ENCODE measurements at regions not wholly inside any gene's neighbourhood (a gene's known extent, or its start where the extent isn't known, plus 50 kb on each side); places are given as distances from the start of the nearest gene placed in this dataset.
A peak's percentile ranks its signal among the peaks of the same experiment; 100 is the strongest.

DNA sequence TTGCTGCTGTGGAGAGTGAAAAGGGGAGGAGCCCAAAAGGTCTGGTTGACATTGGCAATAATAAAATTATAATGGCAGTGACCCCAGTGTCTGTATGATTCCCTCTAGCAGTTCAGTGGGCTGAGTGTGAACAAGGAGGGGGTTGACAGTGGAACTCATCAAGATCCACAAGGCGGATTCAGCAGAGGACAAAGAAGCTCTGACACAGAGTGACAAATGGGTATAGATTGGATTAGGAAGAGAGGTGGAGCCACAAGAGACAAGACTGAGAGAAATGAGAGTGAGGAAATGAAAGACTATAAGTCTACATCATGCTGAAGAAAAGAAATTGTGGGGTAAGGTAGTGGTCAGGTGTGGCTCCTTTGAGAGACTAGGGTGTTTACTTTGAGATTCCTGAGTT is 58.9 kb downstream of the CCDC71L start:
- H3K9me3 ChIP-seq, result peaks cover 0 to 5% (median 0%) of the 10 kb centered on the region in 12 donors
- no peak for TF ChIP-seq POLR2A (IDR thresholded peaks at IDR 0.05)
- TF ChIP-seq CTCF (IDR thresholded peaks at IDR 0.05), result no peak
- DNase-seq, result no peak
- no peak for ATAC-seq
- peaks cover 0 to 12% (median 0%) of the 10 kb centered on the region in 12 donors for H3K4me1 ChIP-seq
- H3K27ac ChIP-seq, result no peak overlapping the region
- H3K27me3 ChIP-seq, result no peaks in the 10 kb centered on the region
- no peaks in the 10 kb centered on the region for H3K36me3 ChIP-seq
- intact Hi-C loops (cut with DNase I), result loop anchor here in 1 of 10 donors (5.0 kb wide), 1 partner anchor 60 kb away; the partner anchor contains the start of gene CCDC71L
- 88 to 95% (median 93%) methylated on average over 1 of the region's 1 CpG for WGBS, 4 donors
- no peak overlapping the region for H3K4me3 ChIP-seq

- 43 to 51% (median 48%) methylated on average over 3 of the region's 3 CpGs for WGBS, 4 donors
- Histone ChIP-seq H3K9me3 (peaks cover 0 to 5% (median 0%) of the 10 kb centered on the region in 12 donors), H3K4me1 (peaks cover 0 to 12% (median 0%) of the 10 kb centered on the region in 12 donors), H3K4me3 (no peak overlapping the region), H3K36me3 (no peaks in the 10 kb centered on the region), H3K27me3 (no peaks in the 10 kb centered on the region), H3K27ac (no peak overlapping the region)
- no peak for ATAC-seq
- TF ChIP-seq CTCF (IDR thresholded peaks at IDR 0.05) (no peak), POLR2A (IDR thresholded peaks at IDR 0.05) (no peak)
- no peak for DNase-seq
- intact Hi-C loops (cut with DNase I), result loop anchor here in 1 of 10 donors (5.0 kb wide), 1 partner anchor 62 kb away; the partner anchor contains the start of gene CCDC71L
Measured at GRCh38 chr7:106600569-106601373, 60.2 kb downstream of the CCDC71L start.

- DNase-seq, result no peak
- no peaks in the 10 kb centered on the region for H3K36me3 ChIP-seq
- WGBS, 4 donors, result 72 to 87% (median 80%) methylated on average over 3 of the region's 3 CpGs
- no peak overlapping the region for H3K27ac ChIP-seq
- no peak for ATAC-seq
- no peaks in the 10 kb centered on the region for H3K27me3 ChIP-seq
- peaks cover 0 to 12% (median 0%) of the 10 kb centered on the region in 12 donors for H3K4me1 ChIP-seq
- intact Hi-C loops (cut with DNase I), result loop anchor here in 1 of 10 donors (10.0 kb wide), 1 partner anchor 65 kb away; no protein-coding TSS in a partner anchor
- TF ChIP-seq POLR2A (IDR thresholded peaks at IDR 0.05) (no peak), CTCF (IDR thresholded peaks at IDR 0.05) (no peak)
- peaks cover 0 to 5% (median 0%) of the 10 kb centered on the region in 12 donors for H3K9me3 ChIP-seq
- peak overlapping the region in 2 of 12 donors; percentile 44 to 48 for H3K4me3 ChIP-seq
Measured at GRCh38 chr7:106599343-106599698, 61.6 kb downstream of the CCDC71L start.

DNA sequence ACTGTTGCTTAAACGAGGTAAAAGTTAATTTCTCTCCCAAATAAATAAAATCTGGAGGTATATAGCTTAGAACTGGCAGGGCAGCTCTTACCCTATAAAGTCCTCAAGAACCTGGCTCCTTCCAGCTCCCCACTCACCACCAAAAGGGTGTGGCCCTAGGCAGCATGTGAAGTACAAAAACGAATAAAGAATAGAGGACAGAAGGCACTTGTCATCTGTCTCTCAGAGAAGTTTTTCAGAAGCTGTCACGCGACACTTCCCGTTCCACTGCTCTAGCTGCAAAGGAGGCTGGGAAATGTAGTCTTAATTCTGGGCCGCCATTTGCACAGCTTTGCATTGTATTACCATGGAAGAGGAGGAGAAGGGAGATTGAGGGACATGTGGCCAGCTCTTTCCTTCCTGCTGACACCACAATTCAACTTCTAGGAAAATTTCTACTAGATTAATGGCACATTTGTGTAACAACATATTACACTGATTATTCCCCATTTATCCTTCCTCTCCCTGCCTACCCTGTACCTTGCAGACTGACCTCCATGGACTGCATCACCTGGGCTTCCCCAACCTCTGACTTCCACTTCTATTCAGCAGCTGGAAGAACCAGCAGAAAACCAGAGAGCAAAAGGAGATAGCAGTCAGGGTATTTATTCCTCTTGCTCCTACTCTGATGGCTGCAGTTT is 62.2 kb downstream of the CCDC71L start:
- Histone ChIP-seq H3K4me3 (peak overlapping the region in 11 of 12 donors; percentile 17 to 63 (median 47)), H3K27ac (peak overlapping the region in 6 of 12 donors; percentile 2 to 50 (median 26)), H3K9me3 (peaks cover 0 to 5% (median 0%) of the 10 kb centered on the region in 12 donors), H3K27me3 (no peaks in the 10 kb centered on the region), H3K36me3 (no peaks in the 10 kb centered on the region), H3K4me1 (peaks cover 0 to 12% (median 0%) of the 10 kb centered on the region in 12 donors)
- 4 to 10% (median 6%) methylated on average over 6 of the region's 6 CpGs for WGBS, 4 donors
- DNase-seq (peak; percentile 61 to 75 (median 71)), ATAC-seq (peak; percentile 93 to 97 (median 96))
- TF ChIP-seq CTCF (IDR thresholded peaks at IDR 0.05), result no peak
- TF ChIP-seq POLR2A (IDR thresholded peaks at IDR 0.05), result no peak
- intact Hi-C loops (cut with DNase I), result loop anchor here in 1 of 10 donors (10.0 kb wide), 1 partner anchor 64 kb away; no protein-coding TSS in a partner anchor
